ENCODE measurements at regions not wholly inside any gene's neighbourhood (a gene's known extent, or its start where the extent isn't known, plus 50 kb on each side); places are given as distances from the start of the nearest gene placed in this dataset.
"Not testable (repeated sequence)": the region's sequence is repeated elsewhere in the genome, so short reads cannot be mapped to it uniquely, and the experiment has no call there.

GRCh38 chr5:154640213-154640831 lies 114.9 kb upstream of the LARP1 start:
- H3K27ac ChIP-seq (ENCODE audit: low read length); DNase-seq; H3K4me1 ChIP-seq (ENCODE audit: control insufficient read depth, insufficient read depth, low read length); ATAC-seq; H3K9me3 ChIP-seq (ENCODE audit: control insufficient read depth, low read length); H3K4me3 ChIP-seq (ENCODE audit: low read length); H3K27me3 ChIP-seq (ENCODE audit: control insufficient read depth, insufficient read depth); intact Hi-C loops (cut with DNase I): not testable (repeated sequence)
- WGBS: 51% methylated on average over 4 of the region's 4 CpGs

- intact Hi-C loops (cut with DNase I): not testable (repeated sequence)
Observed at GRCh38 chr5:154636786-154637185, 118.4 kb upstream of the LARP1 start.

GRCh38 chr5:154636271-154636670 lies 118.9 kb upstream of the LARP1 start:
- 89% methylated on average over 11 of the region's 12 CpGs for whole genome bisulfite sequencing
- H3K9me3 ChIP-seq (ENCODE audit: control insufficient read depth, low read length); H3K4me3 ChIP-seq (ENCODE audit: low read length); H3K27me3 ChIP-seq (ENCODE audit: control insufficient read depth, insufficient read depth); intact Hi-C loops (cut with DNase I); ATAC-seq; DNase-seq; H3K27ac ChIP-seq (ENCODE audit: low read length); H3K4me1 ChIP-seq (ENCODE audit: control insufficient read depth, insufficient read depth, low read length): not testable (repeated sequence)

More at GRCh38 chr5:154636786-154637185, 118.4 kb upstream of the LARP1 start:
- ATAC-seq; H3K4me3 ChIP-seq (ENCODE audit: low read length); DNase-seq; H3K9me3 ChIP-seq (ENCODE audit: control insufficient read depth, low read length); H3K27ac ChIP-seq (ENCODE audit: low read length); H3K4me1 ChIP-seq (ENCODE audit: control insufficient read depth, insufficient read depth, low read length); H3K27me3 ChIP-seq (ENCODE audit: control insufficient read depth, insufficient read depth): not testable (repeated sequence)
- 94% methylated on average over 7 of the region's 7 CpGs for WGBS

- H3K4me3 ChIP-seq (ENCODE audit: low read length); intact Hi-C loops (cut with DNase I); H3K27ac ChIP-seq (ENCODE audit: low read length); H3K27me3 ChIP-seq (ENCODE audit: control insufficient read depth, insufficient read depth); H3K4me1 ChIP-seq (ENCODE audit: control insufficient read depth, insufficient read depth, low read length); DNase-seq; H3K9me3 ChIP-seq (ENCODE audit: control insufficient read depth, low read length); ATAC-seq: not testable (repeated sequence)
- WGBS: 85% methylated on average over 4 of the region's 4 CpGs
Observed at GRCh38 chr5:154633744-154634143, 121.4 kb upstream of the LARP1 start.

- ATAC-seq (no peak), DNase-seq (peak in 1 of 3 donors; percentile 46)
- Histone ChIP-seq H3K9me3 (ENCODE audit: control insufficient read depth, low read length) (no peaks in the 10 kb centered on the region), H3K27me3 (ENCODE audit: control insufficient read depth, insufficient read depth) (no peaks in the 10 kb centered on the region), H3K4me3 (ENCODE audit: low read length) (no peak overlapping the region), H3K4me1 (ENCODE audit: control insufficient read depth, insufficient read depth, low read length) (no peaks in the 10 kb centered on the region), H3K27ac (ENCODE audit: low read length) (no peak overlapping the region)
- WGBS: 89% methylated on average over 22 of the region's 22 CpGs
- intact Hi-C loops (cut with DNase I): no loop called here
Observed at GRCh38 chr5:154631141-154631540, 124.0 kb upstream of the LARP1 start.

GRCh38 chr5:154630410-154630809 lies 124.8 kb upstream of the LARP1 start:
- intact Hi-C loops (cut with DNase I): no loop called here
- Histone ChIP-seq H3K4me1 (ENCODE audit: control insufficient read depth, insufficient read depth, low read length) (no peaks in the 10 kb centered on the region), H3K27ac (ENCODE audit: low read length) (no peak overlapping the region), H3K27me3 (ENCODE audit: control insufficient read depth, insufficient read depth) (no peaks in the 10 kb centered on the region), H3K4me3 (ENCODE audit: low read length) (no peak overlapping the region), H3K9me3 (ENCODE audit: control insufficient read depth, low read length) (no peaks in the 10 kb centered on the region)
- ATAC-seq (peak in 1 of 2 donors; percentile 23), DNase-seq (peak in 1 of 3 donors; percentile 39)
- 49% methylated on average over 4 of the region's 4 CpGs for WGBS

- no peaks in the 10 kb centered on the region for H3K9me3 ChIP-seq (ENCODE audit: control insufficient read depth, low read length)
- H3K4me1 ChIP-seq (ENCODE audit: control insufficient read depth, insufficient read depth, low read length): no peaks in the 10 kb centered on the region
- H3K4me3 ChIP-seq (ENCODE audit: low read length): no peak overlapping the region
- DNase-seq (no peak), ATAC-seq (no peak)
- WGBS: 67% methylated on average over 4 of the region's 4 CpGs
- no peak overlapping the region for H3K27ac ChIP-seq (ENCODE audit: low read length)
- no peaks in the 10 kb centered on the region for H3K27me3 ChIP-seq (ENCODE audit: control insufficient read depth, insufficient read depth)
- intact Hi-C loops (cut with DNase I): no loop called here
Observed at GRCh38 chr5:154628685-154629084, 126.5 kb upstream of the LARP1 start.

- DNase-seq (peak in 1 of 3 donors; percentile 40), ATAC-seq (peak; percentile 37 to 46)
- WGBS: 53% methylated on average over 7 of the region's 7 CpGs
- Histone ChIP-seq H3K4me1 (ENCODE audit: control insufficient read depth, insufficient read depth, low read length) (no peaks in the 10 kb centered on the region), H3K9me3 (ENCODE audit: control insufficient read depth, low read length) (no peaks in the 10 kb centered on the region), H3K27me3 (ENCODE audit: control insufficient read depth, insufficient read depth) (no peaks in the 10 kb centered on the region), H3K27ac (ENCODE audit: low read length) (no peak overlapping the region), H3K4me3 (ENCODE audit: low read length) (no peak overlapping the region)
- intact Hi-C loops (cut with DNase I): no loop called here
Observed at GRCh38 chr5:154627698-154628678, 127.2 kb upstream of the LARP1 start.

- intact Hi-C loops (cut with DNase I): no loop called here
- Histone ChIP-seq H3K27me3 (ENCODE audit: control insufficient read depth, insufficient read depth) (no peaks in the 10 kb centered on the region), H3K27ac (ENCODE audit: low read length) (no peak overlapping the region), H3K4me1 (ENCODE audit: control insufficient read depth, insufficient read depth, low read length) (no peaks in the 10 kb centered on the region), H3K9me3 (ENCODE audit: control insufficient read depth, low read length) (no peaks in the 10 kb centered on the region), H3K4me3 (ENCODE audit: low read length) (no peak overlapping the region)
- ATAC-seq (no peak), DNase-seq (no peak)
- WGBS: 84% methylated on average over 7 of the region's 7 CpGs
Observed at GRCh38 chr5:154626876-154627557, 128.2 kb upstream of the LARP1 start.

- H3K27me3 ChIP-seq (ENCODE audit: control insufficient read depth, insufficient read depth): no peaks in the 10 kb centered on the region
- no peaks in the 10 kb centered on the region for H3K4me1 ChIP-seq (ENCODE audit: control insufficient read depth, insufficient read depth, low read length)
- no peak for DNase-seq
- no peak overlapping the region for H3K27ac ChIP-seq (ENCODE audit: low read length)
- no peaks in the 10 kb centered on the region for H3K9me3 ChIP-seq (ENCODE audit: control insufficient read depth, low read length)
- ATAC-seq: no peak
- WGBS: 88% methylated on average over 5 of the region's 5 CpGs
- H3K4me3 ChIP-seq (ENCODE audit: low read length): no peak overlapping the region
- intact Hi-C loops (cut with DNase I): no loop called here
Observed at GRCh38 chr5:154625031-154625430, 130.1 kb upstream of the LARP1 start.

GRCh38 chr5:154624341-154624740 lies 130.8 kb upstream of the LARP1 start:
- Histone ChIP-seq H3K4me1 (ENCODE audit: control insufficient read depth, insufficient read depth, low read length) (no peaks in the 10 kb centered on the region), H3K27me3 (ENCODE audit: control insufficient read depth, insufficient read depth) (no peaks in the 10 kb centered on the region), H3K27ac (ENCODE audit: low read length) (no peak overlapping the region), H3K9me3 (ENCODE audit: control insufficient read depth, low read length) (no peaks in the 10 kb centered on the region), H3K4me3 (ENCODE audit: low read length) (no peak overlapping the region)
- ATAC-seq (no peak), DNase-seq (no peak)
- WGBS: 90% methylated on average over 3 of the region's 3 CpGs
- intact Hi-C loops (cut with DNase I): no loop called here

All from right cardiac atrium (tissue), 5 donors.